Endothelial cell of umbilical vein (primary cell): ENCODE measurements at regions not wholly inside any gene's neighbourhood (a gene's known extent, or its start where the extent isn't known, plus 50 kb on each side); places are given as distances from the start of the nearest gene placed in this dataset.

Source experiments
- BruUV-seq: library from RNA; stranded (reverse); fragments of 400-500 nt; replicated peaks from 2 replicates; lab custom pipeline; 2021; lab: Mats Ljungman, UMichigan
- CTCF ChIA-PET: fragments of 300-600, 350-600 bp; sonication (Branson Sonifier 250); formaldehyde crosslinking; loops from one replicate; lab custom pipeline; 2021; ENCODE audit warnings: antibody characterized with exemption, inconsistent platforms; lab: Charles Lee
- POLR2A ChIA-PET: fragments of 300-600, 350-600 bp; sonication (Branson Sonifier 250); formaldehyde crosslinking; loops from one replicate; lab custom pipeline; 2021; ENCODE audit warnings: antibody characterized with exemption, inconsistent platforms; lab: Charles Lee
- DNase-seq: peaks from one replicate; pipeline ENCODE4 v3.0.0-alpha.2; 2011; ENCODE audit warnings: low read depth, low spot score
- FAIRE-seq: peaks from 2 replicates; lab custom pipeline; 2011; peaks lifted over from hg19 to GRCh38; lab: Jason Lieb, UNC
- H2AFZ ChIP-seq: 2 replicates; pipeline ENCODE4 v1.6.0; 2012; ENCODE audit warnings: low read depth, low read length, control low read depth, inconsistent platforms
- H3K27ac ChIP-seq: 2 replicates; pipeline ENCODE4 v1.5.1; 2011; ENCODE audit warnings: low read depth, mild to moderate bottlenecking, control low read depth, low read length, moderate library complexity; ENCODE audit not compliant: insufficient read depth
- H3K27me3 ChIP-seq, 2 experiments: 2 replicates each; pipeline versions ENCODE4 v1.6.0 to v1.6.1; 2011; ENCODE audit warnings: low read length in 2 of 2, mixed read lengths in 1 of 2; ENCODE audit not compliant: control insufficient read depth in 2 of 2, insufficient read depth in 2 of 2
- H3K36me3 ChIP-seq, 2 experiments: 2 replicates in 1 of 2; 3 replicates in 1 of 2; pipeline ENCODE4 v1.5.1; 2011; ENCODE audit warnings: low read length in 2 of 2, mild to moderate bottlenecking in 1 of 2, moderate library complexity in 1 of 2; ENCODE audit not compliant: control insufficient read depth in 2 of 2, insufficient read depth in 2 of 2; ENCODE audit errors: extremely low read depth in 1 of 2
- H3K4me1 ChIP-seq: 3 replicates; pipeline ENCODE4 v1.5.1; 2011; ENCODE audit warnings: mild to moderate bottlenecking, low read length; ENCODE audit not compliant: control insufficient read depth, insufficient read depth; ENCODE audit errors: extremely low read depth
- H3K4me2 ChIP-seq: 2 replicates; pipeline ENCODE4 v1.6.1; 2011; ENCODE audit warnings: low read length, control low read depth, mixed read lengths; ENCODE audit not compliant: insufficient read depth
- H3K4me3 ChIP-seq, 3 experiments: fragments of 200-600 bp in 1 of 3; sonication (generic), shearing (Covaris generic) in 1 of 3; replicated peaks in 1 of 3; 2 replicates each; pipeline ENCODE4 v1.5.1; 2011 to 2016; ENCODE audit warnings: control low read depth in 3 of 3, low read length in 3 of 3, mild to moderate bottlenecking in 2 of 3, inconsistent platforms in 1 of 3, low read depth in 1 of 3, moderate library complexity in 1 of 3; ENCODE audit not compliant: insufficient read depth in 1 of 3
- H3K79me2 ChIP-seq: 2 replicates; pipeline ENCODE4 v1.6.0; 2012; ENCODE audit warnings: low read length, inconsistent platforms; ENCODE audit not compliant: control insufficient read depth, insufficient read depth
- H3K9ac ChIP-seq: replicated peaks from 2 replicates; pipeline ENCODE3; 2011; ENCODE audit warnings: low read length, control low read depth; ENCODE audit not compliant: insufficient read depth; ENCODE audit errors: extremely low read depth
- H3K9me1 ChIP-seq: replicated peaks from 3 replicates; pipeline ENCODE4 v1.6.0; 2011; ENCODE audit warnings: mild to moderate bottlenecking, low read length; ENCODE audit not compliant: control insufficient read depth, insufficient read depth; ENCODE audit errors: extremely low read depth
- H3K9me3 ChIP-seq: replicated peaks from 2 replicates; pipeline ENCODE4 v1.5.1; 2012; ENCODE audit warnings: low read length, inconsistent platforms; ENCODE audit not compliant: control insufficient read depth, insufficient read depth
- H4K20me1 ChIP-seq: replicated peaks from 2 replicates; pipeline ENCODE3; 2011; ENCODE audit warnings: mild to moderate bottlenecking, low read length; ENCODE audit not compliant: control insufficient read depth, insufficient read depth; ENCODE audit errors: extremely low read depth
- CTCF ChIP-seq, 2 donors: IDR thresholded peaks; 1 replicate in 1 of 2; 2 replicates in 1 of 2; pipeline ENCODE4 v1.5.1; 2011; ENCODE audit warnings: low read length in 2 of 2, mild to moderate bottlenecking in 2 of 2, moderate library complexity in 2 of 2, control low read depth in 1 of 2, inconsistent platforms in 1 of 2, low read depth in 1 of 2; ENCODE audit not compliant: insufficient read depth in 1 of 2; ENCODE audit errors: extremely low read depth in 1 of 2
- EZH2 ChIP-seq: IDR thresholded peaks from 2 replicates; pipeline ENCODE4 v1.6.1; 2012; ENCODE audit warnings: borderline replicate concordance, low read depth, mild to moderate bottlenecking, moderate library complexity, low read length, inconsistent platforms; ENCODE audit not compliant: severe bottlenecking
- FOS ChIP-seq: IDR thresholded peaks from 2 replicates; pipeline ENCODE4 v1.6.1; 2011; ENCODE audit warnings: mild to moderate bottlenecking, low read length, moderate library complexity, borderline replicate concordance; ENCODE audit not compliant: insufficient read depth
- GATA2 ChIP-seq: IDR thresholded peaks from 2 replicates; pipeline ENCODE4 v1.7.0; 2011; ENCODE audit warnings: low read depth, mild to moderate bottlenecking, moderate library complexity, mixed read lengths, low read length; ENCODE audit not compliant: insufficient read length, insufficient read depth
- JUN ChIP-seq: IDR thresholded peaks from 2 replicates; pipeline ENCODE4 v1.6.1; 2011; ENCODE audit warnings: borderline replicate concordance, low read depth; ENCODE audit not compliant: insufficient read length, insufficient read depth
- MYC ChIP-seq: IDR thresholded peaks from one replicate; pipeline ENCODE4 v1.6.1; 2011; ENCODE audit warnings: mild to moderate bottlenecking, low read depth, low read length
- POLR2A ChIP-seq: IDR thresholded peaks from 2 replicates; pipeline ENCODE4 v1.6.1; 2012; ENCODE audit warnings: low read depth, mild to moderate bottlenecking, control low read depth, low read length
- POLR2AphosphoS5 ChIP-seq: IDR thresholded peaks from 2 replicates; pipeline ENCODE4 v1.6.1; 2012; ENCODE audit warnings: low read depth, mild to moderate bottlenecking, control low read depth, low read length, moderate library complexity; ENCODE audit not compliant: insufficient read depth
- dilution Hi-C: fragments of 300-500 bp; cut with MboI; formaldehyde crosslinking; loops from one replicate; pipeline ENCODE4 v1.15.0; 2019; ENCODE audit warnings: low sequenced_read_pairs; ENCODE audit not compliant: extremely low pct_ligation_motif_present
- intact Hi-C: fragments of 100-400 bp; cut with micrococcal nuclease; formaldehyde crosslinking; loops from one replicate; pipeline ENCODE4 v1.10.0; 2022
- TF ChIP-seq, protein P1 (sequence below): IDR thresholded peaks from 2 replicates; pipeline ENCODE4 v1.6.1; 2011; ENCODE audit not compliant: insufficient read depth, insufficient read length

- no peak overlapping the region for H3K27ac ChIP-seq
Observed at GRCh38 chr1:118360817-118361216, 175.8 kb upstream of the SPAG17 start.

DNA sequence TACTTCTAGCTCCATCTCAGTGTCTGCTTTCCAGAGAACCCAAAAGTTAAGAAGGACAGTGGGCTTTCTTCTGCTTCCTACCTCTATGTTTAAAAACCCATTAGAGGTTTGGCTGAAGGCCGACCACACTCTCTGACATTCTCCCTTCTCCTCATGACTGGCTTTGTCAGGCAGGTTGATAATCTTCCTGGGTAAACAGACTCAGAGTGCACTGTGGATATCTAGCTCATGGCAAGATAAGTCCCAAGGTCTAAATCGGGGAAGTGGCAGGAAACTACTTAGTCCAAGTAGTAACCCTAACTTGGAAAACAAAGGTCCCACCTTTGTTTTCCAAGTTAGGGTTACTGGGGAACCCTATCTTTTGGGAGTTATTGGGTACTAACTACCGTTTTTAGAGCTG lies 161.9 kb upstream of the SPAG17 start:
- ChIA-PET POLR2A (no interaction called here), CTCF (no interaction called here)
- DNase-seq (no peak), FAIRE-seq (no peak)
- Histone ChIP-seq H3K4me1 (no peaks in the 10 kb centered on the region), H3K27me3 (no peaks in the 10 kb centered on the region), H3K9me3 (no peaks in the 10 kb centered on the region), H3K9me1 (no peaks in the 10 kb centered on the region), H3K9ac (no peak overlapping the region), H3K79me2 (no peaks in the 10 kb centered on the region), H2AFZ (no peak overlapping the region), H3K4me3 (no peak overlapping the region), H3K36me3 (no peaks in the 10 kb centered on the region), H4K20me1 (no peaks in the 10 kb centered on the region), H3K4me2 (no peak overlapping the region), H3K27ac (no peak overlapping the region)
- no TSS peak for BruUV-seq
- intact Hi-C loops: no loop called here
- dilution Hi-C loops: no loop called here
- TF ChIP-seq CTCF (IDR thresholded peaks at IDR 0.05; ENCODE audit: extremely low read depth in 1 of 2, insufficient read depth in 1 of 2, low read depth in 1 of 2, low read length in 2 of 2): no peak
- no peak for TF ChIP-seq EZH2
- TF ChIP-seq POLR2A: no peak
- TF ChIP-seq, protein P1, sequence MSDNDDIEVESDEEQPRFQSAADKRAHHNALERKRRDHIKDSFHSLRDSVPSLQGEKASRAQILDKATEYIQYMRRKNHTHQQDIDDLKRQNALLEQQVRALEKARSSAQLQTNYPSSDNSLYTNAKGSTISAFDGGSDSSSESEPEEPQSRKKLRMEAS: no peak
- TF ChIP-seq FOS: no peak
- no peak for TF ChIP-seq JUN
- no peak for TF ChIP-seq POLR2AphosphoS5
- TF ChIP-seq GATA2: no peak
- no peak for TF ChIP-seq MYC

More at GRCh38 chr1:118360817-118361216, 175.8 kb upstream of the SPAG17 start:
- no peaks in the 10 kb centered on the region for H3K27me3 ChIP-seq
- H3K9ac ChIP-seq: no peak overlapping the region
- no peak overlapping the region for H3K4me3 ChIP-seq
- intact Hi-C loops: no loop called here
- dilution Hi-C loops: no loop called here
- TF ChIP-seq EZH2: no peak
- no peak for TF ChIP-seq MYC
- TF ChIP-seq, protein P1: no peak
- no peak for TF ChIP-seq GATA2
- TF ChIP-seq POLR2A: no peak
- TF ChIP-seq FOS: no peak
- no peaks in the 10 kb centered on the region for H3K36me3 ChIP-seq
- H4K20me1 ChIP-seq: no peaks in the 10 kb centered on the region
- H3K79me2 ChIP-seq: no peaks in the 10 kb centered on the region
- ChIA-PET CTCF (no interaction called here), POLR2A (no interaction called here)
- H3K9me1 ChIP-seq: no peaks in the 10 kb centered on the region
- DNase-seq (no peak), FAIRE-seq (no peak)
- BruUV-seq: no TSS peak
- H3K4me1 ChIP-seq: no peaks in the 10 kb centered on the region
- H3K4me2 ChIP-seq: no peak overlapping the region
- H2AFZ ChIP-seq: no peak overlapping the region
- H3K9me3 ChIP-seq: peaks cover 2% of the 10 kb centered on the region
